ENCODE measurements at regions not wholly inside any gene's neighbourhood (a gene's known extent, or its start where the extent isn't known, plus 50 kb on each side); places are given as distances from the start of the nearest gene placed in this dataset.

- H3K4me1 ChIP-seq, result no peaks in the 10 kb centered on the region
- TF ChIP-seq CTCF (IDR thresholded peaks at IDR 0.05) (no peak), EP300 (IDR thresholded peaks at IDR 0.05) (no peak)
- WGBS, 2 donors, result 78 to 80% methylated on average over 4 of the region's 4 CpGs
- DNase-seq (ENCODE audit: low spot score in 2 of 2), result no peak
- no peaks in the 10 kb centered on the region for H3K36me3 ChIP-seq
- H3K27ac ChIP-seq, result no peak overlapping the region
- H3K4me3 ChIP-seq, result no peak overlapping the region
- no peaks in the 10 kb centered on the region for H3K27me3 ChIP-seq
- H3K9me3 ChIP-seq, result peaks cover 0 to 7% (median 0%) of the 10 kb centered on the region in 4 donors
Observed at GRCh38 chr11:32161293-32161692, 70.4 kb downstream of the RCN1 start.

- 37 to 49% methylated on average over 4 of the region's 4 CpGs for WGBS, 2 donors
- Histone ChIP-seq H3K4me1 (no peaks in the 10 kb centered on the region), H3K36me3 (no peaks in the 10 kb centered on the region), H3K4me3 (no peak overlapping the region), H3K27ac (no peak overlapping the region), H3K9me3 (no peaks in the 10 kb centered on the region), H3K27me3 (no peaks in the 10 kb centered on the region)
- no peak for TF ChIP-seq POLR2A (IDR thresholded peaks at IDR 0.05)
- no peak for DNase-seq (ENCODE audit: low spot score in 2 of 2)
Observed at GRCh38 chr11:32162351-32162750, 71.5 kb downstream of the RCN1 start.

- Histone ChIP-seq H3K9me3 (no peaks in the 10 kb centered on the region), H3K4me1 (no peaks in the 10 kb centered on the region), H3K4me3 (no peak overlapping the region), H3K27ac (no peak overlapping the region), H3K36me3 (no peaks in the 10 kb centered on the region), H3K27me3 (no peaks in the 10 kb centered on the region)
- DNase-seq (ENCODE audit: low spot score in 2 of 2), result no peak
- TF ChIP-seq CTCF (IDR thresholded peaks at IDR 0.05), result no peak
- TF ChIP-seq POLR2A (IDR thresholded peaks at IDR 0.05), result no peak
- TF ChIP-seq EP300 (IDR thresholded peaks at IDR 0.05), result no peak
- WGBS, 2 donors, result 65 to 71% methylated on average over 5 of the region's 5 CpGs
Observed at GRCh38 chr11:32162906-32163305, 72.0 kb downstream of the RCN1 start.

GRCh38 chr11:32163557-32163956 lies 72.7 kb downstream of the RCN1 start:
- no peaks in the 10 kb centered on the region for H3K4me1 ChIP-seq
- TF ChIP-seq POLR2A (IDR thresholded peaks at IDR 0.05) (no peak), CTCF (IDR thresholded peaks at IDR 0.05) (no peak), EP300 (IDR thresholded peaks at IDR 0.05) (no peak)
- H3K4me3 ChIP-seq, result no peak overlapping the region
- DNase-seq (ENCODE audit: low spot score in 2 of 2), result no peak
- no peaks in the 10 kb centered on the region for H3K9me3 ChIP-seq
- no peak overlapping the region for H3K27ac ChIP-seq
- H3K36me3 ChIP-seq, result no peaks in the 10 kb centered on the region
- H3K27me3 ChIP-seq, result no peaks in the 10 kb centered on the region
- 84 to 89% methylated on average over 3 of the region's 3 CpGs for WGBS, 2 donors

- Histone ChIP-seq H3K27me3 (no peaks in the 10 kb centered on the region), H3K4me3 (no peak overlapping the region), H3K36me3 (no peaks in the 10 kb centered on the region), H3K9me3 (no peaks in the 10 kb centered on the region), H3K4me1 (no peaks in the 10 kb centered on the region), H3K27ac (no peak overlapping the region)
- no peak for TF ChIP-seq EP300 (IDR thresholded peaks at IDR 0.05)
- no peak for TF ChIP-seq CTCF (IDR thresholded peaks at IDR 0.05)
- no peak for TF ChIP-seq POLR2A (IDR thresholded peaks at IDR 0.05)
- 94 to 96% methylated on average over 3 of the region's 3 CpGs for WGBS, 2 donors
- no peak for DNase-seq (ENCODE audit: low spot score in 2 of 2)
Observed at GRCh38 chr11:32164836-32165235, 74.0 kb downstream of the RCN1 start.

DNA sequence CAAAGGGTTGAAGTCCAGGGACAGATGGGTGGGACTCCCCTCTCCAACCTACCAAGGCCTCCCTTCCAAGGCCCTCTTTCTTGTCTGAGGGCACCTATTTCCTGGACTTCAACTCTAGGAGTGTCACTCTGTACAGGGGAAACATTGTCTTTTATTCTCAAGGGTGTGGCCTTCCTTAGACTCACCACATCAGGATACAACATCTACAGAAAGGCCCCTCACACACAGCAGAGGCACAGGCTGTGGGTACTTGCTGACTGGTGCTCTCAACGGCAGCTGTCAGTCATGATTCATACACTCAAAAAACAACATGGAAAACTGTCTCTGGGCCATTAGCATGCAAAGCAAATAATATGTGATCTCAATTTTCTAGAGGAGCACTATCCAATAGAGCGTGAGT lies 78.0 kb downstream of the RCN1 start:
- TF ChIP-seq CTCF (IDR thresholded peaks at IDR 0.05) (no peak), EP300 (IDR thresholded peaks at IDR 0.05) (no peak), POLR2A (IDR thresholded peaks at IDR 0.05) (no peak)
- no peak for DNase-seq (ENCODE audit: low spot score in 2 of 2)
- WGBS, 2 donors, result 86 to 88% methylated on average over 2 of the region's 2 CpGs

More for the DNA sequence above, 78.0 kb downstream of the RCN1 start:
- Histone ChIP-seq H3K9me3 (no peaks in the 10 kb centered on the region), H3K27ac (no peak overlapping the region), H3K27me3 (no peaks in the 10 kb centered on the region), H3K4me1 (peaks cover 0 to 10% (median 0%) of the 10 kb centered on the region in 4 donors), H3K4me3 (no peak overlapping the region), H3K36me3 (no peaks in the 10 kb centered on the region)

Measured in tibial nerve (tissue), 4 donors.